Activated T-cell treated with anti-CD3 and anti-CD28 coated beads, Interleukin-2, amount 50 U/mL, for 24 hours (primary cell): ENCODE measurements at regions not wholly inside any gene's neighbourhood (a gene's known extent, or its start where the extent isn't known, plus 50 kb on each side); places are given as distances from the start of the nearest gene placed in this dataset.
A peak's percentile ranks its signal among the peaks of the same experiment; 100 is the strongest.

Experiments
- DNase-seq: peaks from one replicate; pipeline ENCODE4 v3.0.0-alpha.2; 2020
- H3K27ac Mint-ChIP-seq: 2 replicates; pipeline ENCODE4 v1.8.0; 2020; ENCODE audit warnings: mild to moderate bottlenecking, mixed read lengths
- H3K27me3 Mint-ChIP-seq: 2 replicates; pipeline ENCODE4 v1.8.0; 2020; ENCODE audit warnings: mixed read lengths
- H3K36me3 Mint-ChIP-seq: 2 replicates; pipeline ENCODE4 v1.8.0; 2020; ENCODE audit warnings: low read depth, mixed read lengths
- H3K4me1 Mint-ChIP-seq: 2 replicates; pipeline ENCODE4 v1.8.0; 2020; ENCODE audit warnings: low read depth, mixed read lengths
- H3K4me3 Mint-ChIP-seq: 2 replicates; pipeline ENCODE4 v1.8.0; 2020; ENCODE audit warnings: mild to moderate bottlenecking, moderate library complexity, mixed read lengths
- H3K9me3 Mint-ChIP-seq: 2 replicates; pipeline ENCODE4 v1.8.0; 2020; ENCODE audit warnings: mixed read lengths

DNA sequence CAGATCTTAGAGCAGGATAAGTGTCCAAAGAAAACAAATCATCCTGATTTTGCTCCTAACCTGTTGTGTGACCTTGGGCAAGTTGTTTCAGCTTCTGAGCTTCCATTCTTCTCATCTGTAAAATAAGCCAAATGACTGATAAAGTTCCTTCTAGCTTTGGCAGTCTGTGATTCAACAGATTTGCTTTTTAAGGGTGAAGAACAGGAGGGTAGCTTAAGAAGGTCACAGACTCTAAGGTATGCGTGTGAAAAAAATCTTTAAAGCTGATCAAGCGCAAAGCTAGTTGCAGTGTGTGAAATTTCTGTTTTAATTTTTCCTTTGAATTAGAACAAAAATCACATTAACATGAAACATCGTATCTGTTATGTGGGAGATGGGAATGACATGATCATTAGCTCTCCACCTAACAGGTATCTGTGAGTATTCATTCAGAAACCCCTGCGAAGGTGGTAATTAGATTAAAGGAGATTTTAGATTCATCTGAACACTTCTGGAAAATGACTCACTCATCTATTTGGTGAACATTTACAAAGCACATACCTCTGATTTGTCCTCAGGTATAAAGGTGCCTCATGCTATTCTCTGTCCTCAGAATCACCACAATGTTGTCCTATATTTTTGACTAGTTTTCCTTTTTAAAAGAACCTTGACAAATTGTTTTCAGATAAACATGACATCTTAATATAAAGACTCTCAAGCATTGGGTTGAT is 131.9 kb upstream of the CPM start:
- peak overlapping the region; percentile 81 for H3K27ac Mint-ChIP-seq

DNA sequence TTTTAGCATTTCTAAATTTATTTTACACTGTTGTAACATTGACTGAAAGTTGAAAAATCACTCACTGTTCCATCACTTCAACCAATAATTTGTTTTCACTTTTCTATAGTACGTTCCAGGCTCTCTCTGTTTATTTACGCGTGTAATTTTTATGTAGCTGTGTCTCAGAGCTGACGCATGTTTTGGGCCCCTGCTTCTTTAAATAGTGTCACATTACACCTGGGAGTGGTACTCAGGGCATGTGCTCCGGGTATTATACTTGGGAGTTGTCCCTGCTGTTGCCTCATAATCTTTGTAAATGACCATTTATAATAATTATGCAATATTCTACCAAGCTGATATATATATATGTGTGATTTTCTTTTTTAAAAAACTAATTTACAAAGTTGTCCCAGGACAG is 132.8 kb upstream of the CPM start:
- DNase-seq: no peak
- H3K27ac Mint-ChIP-seq: no peak overlapping the region
- H3K9me3 Mint-ChIP-seq: no peaks in the 10 kb centered on the region
- H3K4me1 Mint-ChIP-seq: peaks cover 56% of the 10 kb centered on the region
- H3K4me3 Mint-ChIP-seq: no peak overlapping the region
- H3K36me3 Mint-ChIP-seq: no peaks in the 10 kb centered on the region
- no peaks in the 10 kb centered on the region for H3K27me3 Mint-ChIP-seq

More for the DNA sequence above, 131.9 kb upstream of the CPM start:
- no peaks in the 10 kb centered on the region for H3K36me3 Mint-ChIP-seq
- peaks cover 61% of the 10 kb centered on the region for H3K4me1 Mint-ChIP-seq
- DNase-seq: no peak
- no peak overlapping the region for H3K4me3 Mint-ChIP-seq
- no peaks in the 10 kb centered on the region for H3K27me3 Mint-ChIP-seq
- no peaks in the 10 kb centered on the region for H3K9me3 Mint-ChIP-seq

DNA sequence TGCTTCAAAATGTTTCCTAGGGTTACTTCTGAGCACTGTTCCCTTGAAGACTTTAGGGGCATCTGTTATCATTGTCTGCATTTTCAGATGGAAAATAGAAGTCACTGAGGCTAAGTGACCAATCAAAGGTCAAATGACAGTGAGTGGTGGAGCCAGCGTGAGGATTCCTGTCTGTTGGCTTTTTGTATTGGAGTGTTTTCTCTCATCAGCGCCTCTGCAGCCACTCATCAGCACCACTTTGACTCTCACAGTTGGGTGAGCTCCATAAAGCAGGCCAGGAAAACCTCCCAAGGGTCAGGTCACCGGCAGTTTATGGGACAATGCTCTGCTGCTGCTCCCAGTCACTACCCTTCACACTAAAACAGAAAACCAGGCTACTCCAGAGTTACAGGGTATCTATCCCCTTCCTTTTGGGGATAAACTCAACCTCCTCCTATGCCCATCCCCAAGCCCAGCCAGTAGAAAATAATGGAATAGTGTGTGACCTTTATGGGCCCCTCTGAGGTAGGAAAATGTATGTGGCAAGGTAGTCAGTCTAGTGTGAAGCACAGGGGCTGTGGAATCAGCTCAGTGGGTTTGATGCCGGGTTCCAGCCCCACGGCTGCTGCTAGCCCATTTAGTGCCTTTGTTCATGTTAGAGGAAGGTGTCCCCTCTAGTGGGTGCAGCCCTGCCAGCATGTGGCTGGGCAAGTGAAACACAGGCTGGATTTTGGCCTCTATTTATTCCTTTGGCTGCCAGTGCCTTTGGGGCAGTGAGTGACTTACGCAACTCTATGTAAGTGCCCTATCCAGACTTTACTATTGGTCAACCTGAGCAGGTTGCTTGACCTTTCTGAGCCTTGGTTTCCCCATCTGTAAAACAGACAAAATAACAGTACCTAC is 133.8 kb upstream of the CPM start:
- Mint-ChIP-seq H3K4me1 (peaks cover 48% of the 10 kb centered on the region), H3K9me3 (no peaks in the 10 kb centered on the region)

DNA sequence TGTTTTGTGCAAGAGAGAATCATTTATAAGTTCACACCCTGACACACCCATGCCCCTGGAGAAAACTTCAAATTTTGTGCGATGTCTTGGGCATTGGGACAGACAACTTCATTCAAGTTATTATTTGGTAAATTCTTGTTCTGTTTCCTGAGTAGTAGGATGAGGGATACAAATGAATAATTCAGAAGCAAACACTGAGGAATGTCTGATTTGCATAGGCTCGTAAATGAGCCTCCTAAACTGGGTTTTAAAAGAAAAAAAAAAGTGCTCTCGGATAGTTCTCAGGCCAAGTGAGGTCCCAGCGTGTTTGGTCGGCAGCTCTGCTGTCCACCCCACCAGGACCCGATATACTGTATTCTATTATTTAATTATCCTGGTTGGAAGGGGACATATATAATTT is 134.7 kb upstream of the CPM start:
- H3K4me1 Mint-ChIP-seq: peaks cover 42% of the 10 kb centered on the region
- H3K27ac Mint-ChIP-seq: no peak overlapping the region
- H3K9me3 Mint-ChIP-seq: no peaks in the 10 kb centered on the region
- H3K27me3 Mint-ChIP-seq: no peaks in the 10 kb centered on the region
- H3K4me3 Mint-ChIP-seq: no peak overlapping the region
- H3K36me3 Mint-ChIP-seq: no peaks in the 10 kb centered on the region
- DNase-seq: no peak

More for the DNA sequence above, 133.8 kb upstream of the CPM start:
- DNase-seq: no peak
- Mint-ChIP-seq H3K27me3 (no peaks in the 10 kb centered on the region), H3K27ac (no peak overlapping the region), H3K4me3 (no peak overlapping the region), H3K36me3 (no peaks in the 10 kb centered on the region)

DNA sequence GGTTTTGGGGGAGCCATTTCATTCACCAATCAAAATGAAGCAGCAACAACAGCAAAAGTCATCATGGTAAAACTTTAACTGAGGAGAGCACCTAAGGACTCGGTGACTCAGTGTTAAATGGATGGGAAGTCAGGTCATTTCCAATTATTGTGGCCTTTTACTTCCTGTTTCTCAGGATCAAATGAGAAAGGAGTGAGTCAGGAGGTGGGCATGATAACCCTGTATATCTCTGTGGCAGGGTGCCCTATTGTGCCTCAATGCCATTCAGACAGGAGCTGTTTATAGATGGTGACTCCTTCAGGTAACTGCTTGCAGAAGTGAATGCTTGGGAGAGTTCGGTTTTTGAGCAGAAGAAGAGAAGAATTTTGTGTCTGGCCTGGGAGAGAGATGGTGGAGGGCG is 135.5 kb upstream of the CPM start:
- DNase-seq: no peak
- peaks cover 42% of the 10 kb centered on the region for H3K4me1 Mint-ChIP-seq
- H3K36me3 Mint-ChIP-seq: no peaks in the 10 kb centered on the region
- H3K9me3 Mint-ChIP-seq: no peaks in the 10 kb centered on the region
- H3K4me3 Mint-ChIP-seq: no peak overlapping the region
- peak overlapping the region; percentile 76 for H3K27ac Mint-ChIP-seq
- peaks cover 7% of the 10 kb centered on the region for H3K27me3 Mint-ChIP-seq

DNA sequence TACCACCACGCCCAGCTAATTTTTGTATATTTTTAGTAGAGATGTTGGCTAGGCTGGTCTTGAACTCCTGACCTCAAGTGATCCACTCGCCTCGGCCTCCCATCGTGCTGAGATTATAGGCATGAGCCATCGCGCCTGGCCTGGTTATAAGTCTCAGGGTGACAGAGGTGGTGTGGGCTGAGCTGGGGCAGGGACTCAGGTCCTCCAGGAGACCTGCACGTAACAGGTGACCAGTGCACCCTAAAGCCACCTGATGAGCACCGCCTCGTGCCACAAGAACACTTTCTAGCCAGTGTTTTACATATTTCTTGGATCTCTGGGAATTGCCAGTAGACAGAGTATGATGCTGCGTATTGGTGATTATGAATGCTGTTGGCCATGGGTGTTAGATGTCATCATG is 136.5 kb upstream of the CPM start:
- H3K36me3 Mint-ChIP-seq: no peaks in the 10 kb centered on the region
- no peak overlapping the region for H3K27ac Mint-ChIP-seq
- no peak overlapping the region for H3K4me3 Mint-ChIP-seq

DNA sequence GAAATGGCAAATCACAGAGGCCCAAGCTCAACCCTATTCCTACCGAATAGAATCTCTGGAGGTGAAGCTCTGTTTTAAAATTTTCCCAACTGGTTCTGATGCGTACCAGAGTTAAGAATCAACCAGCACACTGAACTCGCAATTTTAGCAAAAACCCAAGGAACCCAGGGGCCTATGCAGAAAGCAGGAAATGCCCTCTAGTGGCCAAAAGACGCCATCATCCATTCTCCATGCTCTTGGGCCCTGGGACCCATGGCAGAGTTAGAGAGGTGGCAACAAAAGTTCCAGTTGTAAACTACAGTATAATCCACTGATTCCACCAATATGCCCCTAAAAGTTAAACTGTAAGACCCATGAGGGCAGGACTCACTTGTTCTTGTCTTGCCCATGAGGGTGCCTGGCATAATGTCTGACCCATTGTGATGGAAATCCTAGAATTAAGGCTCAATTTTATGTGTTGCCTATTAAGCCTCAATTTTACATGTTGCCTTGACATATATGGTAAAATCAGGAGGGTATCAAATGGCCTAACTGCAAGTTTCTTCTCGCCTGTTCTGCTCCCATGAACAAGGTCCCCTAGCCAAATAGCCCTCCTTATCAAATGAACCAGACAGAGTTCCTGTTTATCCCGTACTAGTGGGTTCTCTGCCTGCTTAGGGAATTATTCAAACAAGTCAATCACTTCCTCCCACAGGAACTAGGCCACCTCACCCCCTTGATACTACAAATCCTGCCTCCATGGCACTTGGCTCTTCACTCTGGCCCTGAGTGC is 137.5 kb upstream of the CPM start:
- DNase-seq: peak; percentile 61
- H3K36me3 Mint-ChIP-seq: no peaks in the 10 kb centered on the region
- no peak overlapping the region for H3K27ac Mint-ChIP-seq
- peaks cover 29% of the 10 kb centered on the region for H3K4me1 Mint-ChIP-seq
- H3K4me3 Mint-ChIP-seq: no peak overlapping the region
- no peaks in the 10 kb centered on the region for H3K9me3 Mint-ChIP-seq
- H3K27me3 Mint-ChIP-seq: peaks cover 21% of the 10 kb centered on the region

More for the DNA sequence above, 136.5 kb upstream of the CPM start:
- Mint-ChIP-seq H3K4me1 (peaks cover 39% of the 10 kb centered on the region), H3K9me3 (no peaks in the 10 kb centered on the region), H3K27me3 (peaks cover 13% of the 10 kb centered on the region)
- DNase-seq: no peak

DNA sequence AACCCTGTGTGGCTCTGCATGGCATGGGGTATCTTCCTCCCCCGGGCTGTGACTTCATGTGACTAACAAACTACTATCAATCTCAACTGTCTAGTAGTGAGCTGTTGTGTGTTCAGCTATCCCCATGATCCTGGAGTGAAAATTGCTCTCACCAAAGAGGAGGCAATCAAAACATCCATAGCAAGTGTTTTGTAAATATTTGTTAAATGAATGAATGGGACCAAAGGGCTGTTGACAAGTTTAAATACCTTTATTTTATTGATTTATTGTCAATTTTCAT is 138.1 kb upstream of the CPM start:
- no peak for DNase-seq
- no peak overlapping the region for H3K4me3 Mint-ChIP-seq
- peaks cover 25% of the 10 kb centered on the region for H3K4me1 Mint-ChIP-seq
- H3K27me3 Mint-ChIP-seq: peaks cover 24% of the 10 kb centered on the region
- H3K9me3 Mint-ChIP-seq: no peaks in the 10 kb centered on the region
- H3K36me3 Mint-ChIP-seq: no peaks in the 10 kb centered on the region
- H3K27ac Mint-ChIP-seq: no peak overlapping the region

DNA sequence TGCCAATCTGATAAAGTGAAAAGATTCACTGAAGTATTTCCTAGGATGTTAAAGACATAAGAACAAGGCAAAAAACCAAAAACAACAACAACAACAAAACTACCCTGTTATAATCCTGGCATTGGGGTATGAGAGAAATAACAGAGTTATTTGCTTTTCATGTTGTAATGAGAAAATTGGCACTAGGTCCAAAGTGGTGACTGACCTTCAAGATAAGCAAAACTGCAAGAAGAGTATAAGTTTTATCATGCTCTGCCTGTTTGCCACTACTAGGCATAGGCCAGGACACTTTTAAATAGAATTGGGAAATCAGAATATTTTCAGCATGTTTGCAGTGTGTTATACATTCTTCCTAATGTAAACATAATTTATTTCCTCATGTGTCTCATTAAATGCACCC is 140.1 kb upstream of the CPM start:
- H3K27me3 Mint-ChIP-seq: peaks cover 33% of the 10 kb centered on the region
- H3K4me3 Mint-ChIP-seq: no peak overlapping the region
- H3K27ac Mint-ChIP-seq: no peak overlapping the region
- H3K4me1 Mint-ChIP-seq: peaks cover 9% of the 10 kb centered on the region
- H3K36me3 Mint-ChIP-seq: no peaks in the 10 kb centered on the region
- DNase-seq: no peak
- no peaks in the 10 kb centered on the region for H3K9me3 Mint-ChIP-seq

DNA sequence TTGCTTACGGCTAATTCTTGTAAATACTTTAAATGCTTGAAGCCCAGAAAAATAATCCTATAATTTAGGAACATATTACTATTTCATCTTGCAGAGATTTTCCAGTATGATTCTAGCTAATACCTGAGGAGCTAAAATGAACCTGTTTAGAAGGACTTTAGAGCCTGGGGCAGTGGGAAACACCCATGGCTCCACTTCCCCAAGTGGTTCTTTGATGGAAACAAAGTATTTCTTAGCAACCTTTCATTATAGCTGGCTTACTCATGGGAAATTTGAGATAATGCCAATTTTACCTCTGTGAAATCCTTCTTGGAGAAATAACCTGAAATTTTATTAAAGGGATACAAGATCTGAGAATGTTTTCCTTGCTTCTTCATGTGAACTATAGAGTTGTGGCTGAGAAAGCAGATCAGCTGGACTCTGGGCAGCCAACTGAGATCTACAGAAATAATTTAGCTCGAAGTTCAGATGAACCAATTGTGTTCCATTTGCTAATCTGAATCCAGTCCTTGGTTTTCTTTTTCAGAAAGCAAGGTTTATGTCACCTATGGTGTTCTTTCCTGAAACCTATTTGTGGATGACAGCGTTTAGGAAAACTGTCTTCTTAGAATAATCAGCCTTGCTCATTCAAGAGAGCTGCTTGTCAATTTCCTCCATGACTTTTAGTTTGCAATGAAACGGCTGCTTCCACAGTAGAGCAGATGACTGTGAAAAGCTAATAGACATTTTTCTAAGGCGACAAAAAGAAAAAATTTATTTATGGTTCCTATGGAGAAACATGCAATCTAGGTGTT is 141.8 kb upstream of the CPM start:
- H3K27ac Mint-ChIP-seq: no peak overlapping the region
- no peaks in the 10 kb centered on the region for H3K4me1 Mint-ChIP-seq

DNA sequence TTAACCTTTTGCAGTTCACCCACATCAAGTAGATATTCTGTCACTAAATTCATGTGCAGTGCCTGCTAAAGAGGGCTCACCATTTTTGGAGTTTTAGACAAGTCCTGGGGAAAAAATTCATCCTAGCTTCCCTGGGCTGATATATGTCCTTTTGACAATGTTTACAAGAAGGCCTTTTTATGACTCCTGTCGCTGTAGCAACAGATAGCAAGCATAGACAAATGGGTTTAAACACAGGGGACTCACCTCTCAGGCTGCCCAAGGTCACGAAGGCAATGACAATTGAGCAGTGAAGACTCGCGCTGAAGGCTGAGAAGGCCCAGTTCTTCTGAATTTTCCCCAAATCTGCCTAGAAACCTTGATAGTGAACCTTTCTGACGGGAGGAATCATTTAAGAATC is 150.7 kb upstream of the CPM start:
- no peaks in the 10 kb centered on the region for H3K9me3 Mint-ChIP-seq
- H3K36me3 Mint-ChIP-seq: no peaks in the 10 kb centered on the region
- H3K4me1 Mint-ChIP-seq: no peaks in the 10 kb centered on the region
- peaks cover 15% of the 10 kb centered on the region for H3K27me3 Mint-ChIP-seq
- H3K27ac Mint-ChIP-seq: no peak overlapping the region
- no peak overlapping the region for H3K4me3 Mint-ChIP-seq
- no peak for DNase-seq

More for the DNA sequence above, 141.8 kb upstream of the CPM start:
- Mint-ChIP-seq H3K36me3 (no peaks in the 10 kb centered on the region), H3K4me3 (no peak overlapping the region), H3K27me3 (peaks cover 33% of the 10 kb centered on the region), H3K9me3 (no peaks in the 10 kb centered on the region)
- no peak for DNase-seq

DNA sequence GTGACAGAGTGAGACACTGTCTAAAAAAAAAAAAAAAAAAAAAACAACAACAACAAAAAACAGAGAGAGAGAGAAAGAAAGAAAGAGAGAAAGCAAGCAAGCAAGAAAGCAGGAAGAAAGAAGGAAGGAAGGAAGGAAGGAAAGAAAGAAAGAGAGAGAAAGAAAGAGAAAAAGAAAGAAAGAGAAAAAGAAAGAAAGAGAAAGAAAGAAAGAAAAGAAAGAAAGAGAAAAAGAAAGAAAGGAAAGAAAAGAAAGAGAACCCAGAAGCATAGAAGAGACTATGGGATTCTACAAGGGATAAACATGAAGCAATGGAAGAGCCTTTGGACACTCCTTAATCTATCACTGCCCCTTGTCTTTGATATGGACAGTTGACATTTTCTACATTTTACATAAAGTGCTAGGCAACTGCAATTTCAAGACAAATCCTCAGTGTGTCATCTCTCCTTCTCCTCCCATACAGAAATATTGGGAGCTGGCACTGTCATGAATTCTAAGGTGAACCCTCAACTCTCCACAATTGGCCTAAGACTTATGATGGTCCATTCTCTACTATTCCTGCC is 151.9 kb upstream of the CPM start:
- Mint-ChIP-seq H3K27me3 (peaks cover 22% of the 10 kb centered on the region), H3K27ac (no peak overlapping the region), H3K36me3 (no peaks in the 10 kb centered on the region), H3K4me3 (no peak overlapping the region), H3K9me3 (no peaks in the 10 kb centered on the region), H3K4me1 (no peaks in the 10 kb centered on the region)
- DNase-seq: no peak

DNA sequence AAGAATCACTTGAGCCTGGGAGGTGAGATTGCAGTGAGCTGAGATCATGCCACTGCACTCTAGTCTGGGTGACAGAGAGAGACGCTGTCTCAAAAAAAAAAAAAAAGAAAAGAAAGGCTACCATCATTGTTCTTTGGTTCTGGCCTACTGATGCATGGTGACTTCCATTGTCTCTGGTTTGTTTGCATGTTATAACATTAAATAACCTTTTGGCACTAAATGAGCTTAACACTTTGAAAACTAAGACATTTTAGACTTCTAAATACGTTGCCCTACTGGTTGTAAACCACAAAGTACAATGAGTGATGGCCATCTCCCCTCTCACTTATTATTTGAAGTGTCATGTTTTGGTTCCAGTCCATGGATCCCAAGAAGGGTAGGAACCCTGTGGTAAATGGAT is 152.9 kb upstream of the CPM start:
- no peak for DNase-seq
- no peak overlapping the region for H3K4me3 Mint-ChIP-seq
- no peak overlapping the region for H3K27ac Mint-ChIP-seq
- H3K27me3 Mint-ChIP-seq: peaks cover 27% of the 10 kb centered on the region
- no peaks in the 10 kb centered on the region for H3K4me1 Mint-ChIP-seq
- no peaks in the 10 kb centered on the region for H3K9me3 Mint-ChIP-seq
- H3K36me3 Mint-ChIP-seq: no peaks in the 10 kb centered on the region

DNA sequence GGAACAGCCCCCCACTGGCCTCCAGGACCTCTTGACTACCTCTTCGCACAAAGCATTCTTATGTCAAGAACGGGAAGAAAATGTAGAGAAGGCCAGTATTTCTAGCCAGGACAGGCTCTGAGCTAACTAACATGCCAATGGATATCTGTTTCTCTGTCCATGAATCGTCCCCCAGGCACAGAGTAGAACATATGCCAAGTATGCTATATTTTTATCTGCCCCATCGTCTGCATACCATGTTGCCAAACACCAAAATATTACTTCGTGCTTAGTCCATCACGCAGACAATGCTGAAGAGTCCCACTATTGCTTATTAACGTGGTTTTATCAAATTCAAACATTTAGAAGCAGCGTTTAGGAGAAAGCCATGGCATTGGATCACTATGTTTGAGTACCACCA is 151.4 kb upstream of the CPSF6 start:
- no peak overlapping the region for H3K4me3 Mint-ChIP-seq
- H3K27ac Mint-ChIP-seq: no peak overlapping the region

More for the DNA sequence above, 151.4 kb upstream of the CPSF6 start:
- no peak for DNase-seq
- peaks cover 35% of the 10 kb centered on the region for H3K27me3 Mint-ChIP-seq
- no peaks in the 10 kb centered on the region for H3K9me3 Mint-ChIP-seq
- H3K36me3 Mint-ChIP-seq: no peaks in the 10 kb centered on the region
- H3K4me1 Mint-ChIP-seq: no peaks in the 10 kb centered on the region
